ENCODE measurements at regions not wholly inside any gene's neighbourhood (a gene's known extent, or its start where the extent isn't known, plus 50 kb on each side); places are given as distances from the start of the nearest gene placed in this dataset.

- no peak for DNase-seq (ENCODE audit: extremely low spot score)
- no peak for TF ChIP-seq HDGF (IDR thresholded peaks at IDR 0.05; ENCODE audit: borderline replicate concordance)
- TF ChIP-seq NFRKB (IDR thresholded peaks at IDR 0.05): no peak
- no peak for TF ChIP-seq ZNF384 (IDR thresholded peaks at IDR 0.05)
- no peak for TF ChIP-seq BHLHE40 (IDR thresholded peaks at IDR 0.05; ENCODE audit: borderline replicate concordance)
- no peak for TF ChIP-seq FOXM1 (IDR thresholded peaks at IDR 0.05; ENCODE audit: borderline replicate concordance)
- no peak for TF ChIP-seq LEF1 (IDR thresholded peaks at IDR 0.05; ENCODE audit: borderline replicate concordance)
- TF ChIP-seq CTBP1 (IDR thresholded peaks at IDR 0.05; ENCODE audit: borderline replicate concordance): no peak
- TF ChIP-seq SUZ12 (IDR thresholded peaks at IDR 0.05): no peak
- no peak for TF ChIP-seq ARNT (IDR thresholded peaks at IDR 0.05)
- TF ChIP-seq, protein P1, sequence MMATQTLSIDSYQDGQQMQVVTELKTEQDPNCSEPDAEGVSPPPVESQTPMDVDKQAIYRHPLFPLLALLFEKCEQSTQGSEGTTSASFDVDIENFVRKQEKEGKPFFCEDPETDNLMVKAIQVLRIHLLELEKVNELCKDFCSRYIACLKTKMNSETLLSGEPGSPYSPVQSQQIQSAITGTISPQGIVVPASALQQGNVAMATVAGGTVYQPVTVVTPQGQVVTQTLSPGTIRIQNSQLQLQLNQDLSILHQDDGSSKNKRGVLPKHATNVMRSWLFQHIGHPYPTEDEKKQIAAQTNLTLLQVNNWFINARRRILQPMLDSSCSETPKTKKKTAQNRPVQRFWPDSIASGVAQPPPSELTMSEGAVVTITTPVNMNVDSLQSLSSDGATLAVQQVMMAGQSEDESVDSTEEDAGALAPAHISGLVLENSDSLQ (IDR thresholded peaks at IDR 0.05): no peak
- no peak for TF ChIP-seq SP1 (IDR thresholded peaks at IDR 0.05)
- no peak for TF ChIP-seq FOXA1 (IDR thresholded peaks at IDR 0.05)
- TF ChIP-seq TARDBP (IDR thresholded peaks at IDR 0.05): no peak
- no peak for TF ChIP-seq ELF4 (IDR thresholded peaks at IDR 0.05)
- POLR2A ChIA-PET: no interaction called here
- CTCF ChIA-PET: no interaction called here
Observed at GRCh38 chr16:66273053-66273452, 93.4 kb upstream of the CDH5 start.

GRCh38 chr16:66272461-66272860 is 94.0 kb upstream of the CDH5 start:
- POLR2A ChIA-PET: no interaction called here
- CTCF ChIA-PET: no interaction called here

GRCh38 chr16:66271074-66272060 is 95.1 kb upstream of the CDH5 start:
- ChIA-PET CTCF (no interaction called here), POLR2A (no interaction called here)
- no peak for DNase-seq (ENCODE audit: extremely low spot score)
- TF ChIP-seq FOXA1 (IDR thresholded peaks at IDR 0.05) (no peak), SUZ12 (IDR thresholded peaks at IDR 0.05) (no peak), FOXK2 (IDR thresholded peaks at IDR 0.05) (no peak), L3MBTL2 (conservative IDR thresholded peaks at IDR 0.05) (no peak), HDGF (IDR thresholded peaks at IDR 0.05; ENCODE audit: borderline replicate concordance) (no peak), LEF1 (IDR thresholded peaks at IDR 0.05; ENCODE audit: borderline replicate concordance) (no peak), FOXM1 (IDR thresholded peaks at IDR 0.05; ENCODE audit: borderline replicate concordance) (no peak), BHLHE40 (IDR thresholded peaks at IDR 0.05; ENCODE audit: borderline replicate concordance) (no peak), SP1 (IDR thresholded peaks at IDR 0.05) (no peak), ELF4 (IDR thresholded peaks at IDR 0.05) (no peak), ZNF384 (IDR thresholded peaks at IDR 0.05) (no peak), NFRKB (IDR thresholded peaks at IDR 0.05) (no peak), CTBP1 (IDR thresholded peaks at IDR 0.05; ENCODE audit: borderline replicate concordance) (no peak), ARNT (IDR thresholded peaks at IDR 0.05) (no peak), TARDBP (IDR thresholded peaks at IDR 0.05) (no peak)
- TF ChIP-seq, protein P1 (IDR thresholded peaks at IDR 0.05): no peak

More at GRCh38 chr16:66272461-66272860, 94.0 kb upstream of the CDH5 start:
- DNase-seq (ENCODE audit: extremely low spot score): no peak
- TF ChIP-seq ARNT (IDR thresholded peaks at IDR 0.05) (no peak), SUZ12 (IDR thresholded peaks at IDR 0.05) (no peak), BHLHE40 (IDR thresholded peaks at IDR 0.05; ENCODE audit: borderline replicate concordance) (no peak), SP1 (IDR thresholded peaks at IDR 0.05) (no peak), ZNF384 (IDR thresholded peaks at IDR 0.05) (no peak), HDGF (IDR thresholded peaks at IDR 0.05; ENCODE audit: borderline replicate concordance) (no peak), ELF4 (IDR thresholded peaks at IDR 0.05) (no peak), FOXM1 (IDR thresholded peaks at IDR 0.05; ENCODE audit: borderline replicate concordance) (no peak)
- TF ChIP-seq, protein P1 (IDR thresholded peaks at IDR 0.05): no peak

DNA sequence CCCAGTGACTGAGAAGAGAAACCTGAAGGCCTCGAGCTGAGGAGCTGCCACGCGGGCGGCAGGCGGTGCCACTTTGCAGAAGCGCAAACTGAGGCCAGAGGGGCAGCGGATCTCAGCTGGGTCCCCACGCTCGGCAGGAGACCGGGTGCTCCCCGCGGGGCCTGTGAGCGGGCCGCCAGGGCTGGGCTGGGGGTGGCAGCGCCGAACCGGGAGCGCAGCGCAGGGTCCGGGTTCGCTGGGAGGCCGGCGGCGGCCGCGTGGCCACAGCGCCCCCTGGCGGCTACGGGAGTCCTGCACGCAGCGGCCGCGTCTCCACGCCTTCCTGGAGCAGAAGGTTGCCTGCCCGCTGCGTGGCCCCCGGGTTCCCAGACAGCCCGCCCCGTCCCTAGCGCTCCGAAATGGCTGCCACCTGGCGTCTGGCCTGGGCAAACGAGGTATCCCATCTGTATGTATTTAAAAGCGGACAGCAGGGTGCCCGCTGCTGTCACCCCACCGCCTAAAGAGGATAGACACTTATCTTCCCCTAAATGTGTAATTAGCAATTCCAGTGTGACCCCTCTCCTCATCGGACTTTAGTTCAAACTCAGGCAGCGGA is 96.1 kb upstream of the CDH5 start:
- TF ChIP-seq BHLHE40 (IDR thresholded peaks at IDR 0.05; ENCODE audit: borderline replicate concordance) (no peak), ELF4 (IDR thresholded peaks at IDR 0.05) (no peak), SUZ12 (IDR thresholded peaks at IDR 0.05) (no peak), ZNF384 (IDR thresholded peaks at IDR 0.05) (no peak), L3MBTL2 (conservative IDR thresholded peaks at IDR 0.05) (peak; percentile 89), SP1 (IDR thresholded peaks at IDR 0.05) (no peak)
- POLR2A ChIA-PET: no interaction called here
- DNase-seq (ENCODE audit: extremely low spot score): peak; percentile 89
- CTCF ChIA-PET: interaction anchor here (0.8 kb wide), 1 partner anchor 267 kb away, joined by 3 read pairs; no protein-coding TSS in a partner anchor

- ChIA-PET POLR2A (no interaction called here), CTCF (interaction anchor here (0.6 to 0.8 kb wide), 2 partner anchors 147 to 266 kb away, joined by 3 read pairs; no protein-coding TSS in a partner anchor)
- no peak for TF ChIP-seq SP1 (IDR thresholded peaks at IDR 0.05)
- no peak for TF ChIP-seq LEF1 (IDR thresholded peaks at IDR 0.05; ENCODE audit: borderline replicate concordance)
- no peak for TF ChIP-seq FOXA1 (IDR thresholded peaks at IDR 0.05)
- no peak for TF ChIP-seq ARNT (IDR thresholded peaks at IDR 0.05)
- TF ChIP-seq SUZ12 (IDR thresholded peaks at IDR 0.05): no peak
- no peak for TF ChIP-seq FOXK2 (IDR thresholded peaks at IDR 0.05)
- TF ChIP-seq FOXM1 (IDR thresholded peaks at IDR 0.05; ENCODE audit: borderline replicate concordance): no peak
- TF ChIP-seq TARDBP (IDR thresholded peaks at IDR 0.05): no peak
- TF ChIP-seq, protein P1 (IDR thresholded peaks at IDR 0.05): no peak
- TF ChIP-seq CTBP1 (IDR thresholded peaks at IDR 0.05; ENCODE audit: borderline replicate concordance): no peak
- no peak for DNase-seq (ENCODE audit: extremely low spot score)
Observed at GRCh38 chr16:66269617-66270332, 96.7 kb upstream of the CDH5 start.

Measured in HEK293T (cell line).